ENCODE measurements at regions not wholly inside any gene's neighbourhood (a gene's known extent, or its start where the extent isn't known, plus 50 kb on each side); places are given as distances from the start of the nearest gene placed in this dataset.

- TF ChIP-seq CTCF (IDR thresholded peaks at IDR 0.05) (no peak), POLR2A (IDR thresholded peaks at IDR 0.05) (no peak), POLR2AphosphoS5 (IDR thresholded peaks at IDR 0.05) (peak in 1 of 3 donors; percentile 52), EP300 (IDR thresholded peaks at IDR 0.05; ENCODE audit: low read depth) (no peak)
- 16 to 46% methylated on average over 2 to 4 of the region's 4 CpGs for WGBS, 2 donors (ENCODE audit: low coverage in 1 of 2)
- in situ Hi-C loops (cut with MboI; ENCODE audit: low pct_ligation_motif_present in 1 of 4, low pct_unique_long_range_greater_than_20kb in 1 of 4, low sequenced_read_pairs in 3 of 4) (no loop called here), intact Hi-C loops (cut with DNase I; ENCODE audit: low total_unique reads) (no loop called here)
- no peaks in the 10 kb centered on the region for H3K36me3 ChIP-seq
- H3K9me3 ChIP-seq = no peaks in the 10 kb centered on the region
- DNase-seq = no peak
- no peaks in the 10 kb centered on the region for H3K4me1 ChIP-seq
- no peak overlapping the region for H3K4me3 ChIP-seq
- no peak overlapping the region for H3K27ac ChIP-seq
- no peaks in the 10 kb centered on the region for H3K27me3 ChIP-seq
These were observed 228.3 kb upstream of the IRS2 start for GRCh38 chr13:110014719-110015118.

GRCh38 chr13:110012102-110012739 is 225.8 kb upstream of the IRS2 start:
- intact Hi-C loops (cut with DNase I; ENCODE audit: low total_unique reads) = no loop called here
- no peak overlapping the region for H3K27ac ChIP-seq

GRCh38 chr13:110010404-110011138 is 224.2 kb upstream of the IRS2 start:
- intact Hi-C loops (cut with DNase I; ENCODE audit: low total_unique reads) (no loop called here), in situ Hi-C loops (cut with MboI; ENCODE audit: low pct_ligation_motif_present in 1 of 4, low pct_unique_long_range_greater_than_20kb in 1 of 4, low sequenced_read_pairs in 3 of 4) (no loop called here)
- no peak for DNase-seq
- 67 to 77% methylated on average over 3 to 5 of the region's 5 CpGs for WGBS, 2 donors (ENCODE audit: low coverage in 1 of 2)
- H3K4me3 ChIP-seq = no peak overlapping the region
- TF ChIP-seq POLR2A (IDR thresholded peaks at IDR 0.05) (no peak), POLR2AphosphoS5 (IDR thresholded peaks at IDR 0.05) (no peak), EP300 (IDR thresholded peaks at IDR 0.05; ENCODE audit: low read depth) (no peak), CTCF (IDR thresholded peaks at IDR 0.05) (no peak)
- no peak overlapping the region for H3K27ac ChIP-seq
- no peaks in the 10 kb centered on the region for H3K36me3 ChIP-seq
- no peaks in the 10 kb centered on the region for H3K9me3 ChIP-seq
- H3K4me1 ChIP-seq = no peaks in the 10 kb centered on the region
- no peaks in the 10 kb centered on the region for H3K27me3 ChIP-seq

More at GRCh38 chr13:110012102-110012739, 225.8 kb upstream of the IRS2 start:
- Histone ChIP-seq H3K36me3 (no peaks in the 10 kb centered on the region), H3K9me3 (no peaks in the 10 kb centered on the region), H3K27me3 (no peaks in the 10 kb centered on the region), H3K4me1 (no peaks in the 10 kb centered on the region), H3K4me3 (no peak overlapping the region)
- WGBS, 2 donors (ENCODE audit: low coverage in 1 of 2) = 81 to 89% methylated on average over 2 of the region's 2 CpGs
- no peak for DNase-seq
- no peak for TF ChIP-seq POLR2A (IDR thresholded peaks at IDR 0.05)
- no peak for TF ChIP-seq POLR2AphosphoS5 (IDR thresholded peaks at IDR 0.05)
- no peak for TF ChIP-seq EP300 (IDR thresholded peaks at IDR 0.05; ENCODE audit: low read depth)
- in situ Hi-C loops (cut with MboI; ENCODE audit: low pct_ligation_motif_present in 1 of 4, low pct_unique_long_range_greater_than_20kb in 1 of 4, low sequenced_read_pairs in 3 of 4) = no loop called here

- no peak for DNase-seq
- TF ChIP-seq CTCF (IDR thresholded peaks at IDR 0.05) = no peak
- TF ChIP-seq POLR2AphosphoS5 (IDR thresholded peaks at IDR 0.05) = no peak
- TF ChIP-seq EP300 (IDR thresholded peaks at IDR 0.05; ENCODE audit: low read depth) = no peak
- TF ChIP-seq POLR2A (IDR thresholded peaks at IDR 0.05) = no peak
- intact Hi-C loops (cut with DNase I; ENCODE audit: low total_unique reads) = no loop called here
- no peak overlapping the region for H3K4me3 ChIP-seq
- H3K4me1 ChIP-seq = no peaks in the 10 kb centered on the region
- H3K27ac ChIP-seq = no peak overlapping the region
- in situ Hi-C loops (cut with MboI; ENCODE audit: low pct_ligation_motif_present in 1 of 4, low pct_unique_long_range_greater_than_20kb in 1 of 4, low sequenced_read_pairs in 3 of 4) = no loop called here
- no peaks in the 10 kb centered on the region for H3K36me3 ChIP-seq
- no peaks in the 10 kb centered on the region for H3K27me3 ChIP-seq
- H3K9me3 ChIP-seq = no peaks in the 10 kb centered on the region
- 74 to 80% methylated on average over 3 of the region's 3 CpGs for WGBS, 2 donors (ENCODE audit: low coverage in 1 of 2)
These were observed 222.4 kb upstream of the IRS2 start for GRCh38 chr13:110008816-110009215.

Measured in transverse colon (tissue), 4 donors.